ENCODE measurements at regions not wholly inside any gene's neighbourhood (a gene's known extent, or its start where the extent isn't known, plus 50 kb on each side); places are given as distances from the start of the nearest gene placed in this dataset.

DNA sequence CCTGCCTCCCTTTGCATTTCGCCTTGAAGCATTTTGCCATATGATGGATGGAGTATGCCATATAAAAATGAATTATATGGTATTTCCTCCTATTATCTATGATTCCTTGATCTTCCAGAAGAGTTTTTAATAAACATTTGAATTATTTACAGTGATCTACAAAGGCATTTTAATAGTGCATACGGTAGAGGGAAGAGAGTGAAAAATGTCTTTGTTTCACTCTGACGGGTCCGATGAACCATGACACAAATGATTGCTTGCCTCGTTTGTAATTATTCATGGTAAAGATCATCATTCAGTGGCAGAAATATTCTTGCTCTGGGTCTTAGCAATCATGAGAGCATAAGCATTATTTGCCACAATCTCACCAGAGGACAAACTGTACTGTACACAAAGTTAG is 1010.9 kb downstream of the NTRK3 start:
- TF ChIP-seq POLR2A (IDR thresholded peaks at IDR 0.05; ENCODE audit: borderline replicate concordance, extremely low read depth, insufficient read depth, insufficient read length) (no peak), TCF7L2 (IDR thresholded peaks at IDR 0.05; ENCODE audit: borderline replicate concordance, extremely low read depth, insufficient read depth, insufficient read length) (no peak), POLR2AphosphoS5 (IDR thresholded peaks at IDR 0.05; ENCODE audit: low read depth, low read length) (no peak), YY1 (IDR thresholded peaks at IDR 0.05; ENCODE audit: extremely low read depth, insufficient replicate concordance, low read depth, low read length) (no peak), EZH2phosphoT487 (IDR thresholded peaks at IDR 0.05; ENCODE audit: borderline replicate concordance) (no peak), EZH2 (IDR thresholded peaks at IDR 0.05) (no peak), ELF1 (IDR thresholded peaks at IDR 0.05; ENCODE audit: borderline replicate concordance, low read depth) (no peak), EGR1 (IDR thresholded peaks at IDR 0.05; ENCODE audit: low read depth) (no peak), JUND (IDR thresholded peaks at IDR 0.05) (no peak), RAD21 (IDR thresholded peaks at IDR 0.05; ENCODE audit: low read depth) (no peak)
- TF ChIP-seq, protein P1, sequence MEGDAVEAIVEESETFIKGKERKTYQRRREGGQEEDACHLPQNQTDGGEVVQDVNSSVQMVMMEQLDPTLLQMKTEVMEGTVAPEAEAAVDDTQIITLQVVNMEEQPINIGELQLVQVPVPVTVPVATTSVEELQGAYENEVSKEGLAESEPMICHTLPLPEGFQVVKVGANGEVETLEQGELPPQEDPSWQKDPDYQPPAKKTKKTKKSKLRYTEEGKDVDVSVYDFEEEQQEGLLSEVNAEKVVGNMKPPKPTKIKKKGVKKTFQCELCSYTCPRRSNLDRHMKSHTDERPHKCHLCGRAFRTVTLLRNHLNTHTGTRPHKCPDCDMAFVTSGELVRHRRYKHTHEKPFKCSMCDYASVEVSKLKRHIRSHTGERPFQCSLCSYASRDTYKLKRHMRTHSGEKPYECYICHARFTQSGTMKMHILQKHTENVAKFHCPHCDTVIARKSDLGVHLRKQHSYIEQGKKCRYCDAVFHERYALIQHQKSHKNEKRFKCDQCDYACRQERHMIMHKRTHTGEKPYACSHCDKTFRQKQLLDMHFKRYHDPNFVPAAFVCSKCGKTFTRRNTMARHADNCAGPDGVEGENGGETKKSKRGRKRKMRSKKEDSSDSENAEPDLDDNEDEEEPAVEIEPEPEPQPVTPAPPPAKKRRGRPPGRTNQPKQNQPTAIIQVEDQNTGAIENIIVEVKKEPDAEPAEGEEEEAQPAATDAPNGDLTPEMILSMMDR (IDR thresholded peaks at IDR 0.05 in 2 of 3, conservative IDR thresholded peaks at IDR 0.05 in 1 of 3; ENCODE audit: borderline replicate concordance in 1 of 3, insufficient read depth in 1 of 3, low read depth in 2 of 3, low read length in 2 of 3): no peak
- TF ChIP-seq, protein P2, sequence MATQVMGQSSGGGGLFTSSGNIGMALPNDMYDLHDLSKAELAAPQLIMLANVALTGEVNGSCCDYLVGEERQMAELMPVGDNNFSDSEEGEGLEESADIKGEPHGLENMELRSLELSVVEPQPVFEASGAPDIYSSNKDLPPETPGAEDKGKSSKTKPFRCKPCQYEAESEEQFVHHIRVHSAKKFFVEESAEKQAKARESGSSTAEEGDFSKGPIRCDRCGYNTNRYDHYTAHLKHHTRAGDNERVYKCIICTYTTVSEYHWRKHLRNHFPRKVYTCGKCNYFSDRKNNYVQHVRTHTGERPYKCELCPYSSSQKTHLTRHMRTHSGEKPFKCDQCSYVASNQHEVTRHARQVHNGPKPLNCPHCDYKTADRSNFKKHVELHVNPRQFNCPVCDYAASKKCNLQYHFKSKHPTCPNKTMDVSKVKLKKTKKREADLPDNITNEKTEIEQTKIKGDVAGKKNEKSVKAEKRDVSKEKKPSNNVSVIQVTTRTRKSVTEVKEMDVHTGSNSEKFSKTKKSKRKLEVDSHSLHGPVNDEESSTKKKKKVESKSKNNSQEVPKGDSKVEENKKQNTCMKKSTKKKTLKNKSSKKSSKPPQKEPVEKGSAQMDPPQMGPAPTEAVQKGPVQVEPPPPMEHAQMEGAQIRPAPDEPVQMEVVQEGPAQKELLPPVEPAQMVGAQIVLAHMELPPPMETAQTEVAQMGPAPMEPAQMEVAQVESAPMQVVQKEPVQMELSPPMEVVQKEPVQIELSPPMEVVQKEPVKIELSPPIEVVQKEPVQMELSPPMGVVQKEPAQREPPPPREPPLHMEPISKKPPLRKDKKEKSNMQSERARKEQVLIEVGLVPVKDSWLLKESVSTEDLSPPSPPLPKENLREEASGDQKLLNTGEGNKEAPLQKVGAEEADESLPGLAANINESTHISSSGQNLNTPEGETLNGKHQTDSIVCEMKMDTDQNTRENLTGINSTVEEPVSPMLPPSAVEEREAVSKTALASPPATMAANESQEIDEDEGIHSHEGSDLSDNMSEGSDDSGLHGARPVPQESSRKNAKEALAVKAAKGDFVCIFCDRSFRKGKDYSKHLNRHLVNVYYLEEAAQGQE (IDR thresholded peaks at IDR 0.05; ENCODE audit: low read depth): no peak
